ENCODE measurements at regions not wholly inside any gene's neighbourhood (a gene's known extent, or its start where the extent isn't known, plus 50 kb on each side); places are given as distances from the start of the nearest gene placed in this dataset.

DNA sequence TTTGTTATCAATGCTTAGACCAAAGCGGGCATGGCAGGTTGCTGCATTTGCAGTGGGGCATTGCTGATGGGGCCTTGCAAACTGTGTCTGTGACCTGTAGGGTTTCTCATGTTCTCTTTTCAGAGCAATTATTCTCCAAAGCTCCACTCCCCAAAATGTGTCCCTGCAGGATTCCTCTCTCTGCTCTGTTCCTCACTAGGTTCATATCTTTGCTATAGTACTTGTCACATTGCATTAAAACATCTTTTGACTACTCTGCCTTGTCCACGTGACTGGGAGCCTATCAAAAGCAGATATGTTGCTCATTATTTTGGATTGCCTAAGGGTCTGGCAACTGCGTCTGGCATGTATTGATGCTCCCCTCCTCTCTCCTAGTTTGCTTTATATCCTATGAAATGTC is 177.7 kb upstream of the MID1 start:
- TF ChIP-seq GATA2 (IDR thresholded peaks at IDR 0.05; ENCODE audit: low read depth, low read length) (no peak), GATA3 (IDR thresholded peaks at IDR 0.05; ENCODE audit: low read depth, low read length) (no peak)

Data from SH-SY5Y (cell line).